ENCODE measurements at regions not wholly inside any gene's neighbourhood (a gene's known extent, or its start where the extent isn't known, plus 50 kb on each side); places are given as distances from the start of the nearest gene placed in this dataset.
"Not testable (repeated sequence)": the region's sequence is repeated elsewhere in the genome, so short reads cannot be mapped to it uniquely, and the experiment has no call there.

GRCh38 chr4:82301390-82301789, 72.4 kb downstream of the HNRNPD start:
- DNase-seq: not testable (repeated sequence)

DNA sequence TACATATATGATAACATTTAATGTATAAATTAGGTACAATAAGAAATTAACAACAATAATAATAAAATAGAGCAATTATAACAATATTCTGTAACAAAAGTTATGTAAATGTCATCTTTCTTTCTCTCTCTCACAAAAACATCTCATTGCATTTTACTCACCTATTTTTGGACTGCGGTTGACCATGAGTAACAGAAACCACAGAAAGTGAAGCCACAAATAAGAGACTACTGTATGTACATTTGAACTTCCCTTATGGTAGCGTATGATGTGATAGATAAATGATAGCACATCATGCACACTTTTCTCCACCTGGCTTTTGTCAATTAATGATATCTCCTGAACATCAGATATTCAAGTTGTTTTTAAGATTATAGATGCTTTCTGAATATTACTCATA, 80.5 kb downstream of the HNRNPD start:
- peak; percentile 52 for DNase-seq

GRCh38 chr4:82287720-82288119, 86.1 kb downstream of the HNRNPD start:
- DNase-seq: no peak

- peak; percentile 99 for DNase-seq
These were observed 88.7 kb downstream of the HNRNPD start for GRCh38 chr4:82284858-82285805.

- no peak for DNase-seq
These were observed 89.3 kb downstream of the HNRNPD start for GRCh38 chr4:82284475-82284857.

- DNase-seq: no peak
These were observed 90.9 kb downstream of the HNRNPD start for GRCh38 chr4:82282875-82283274.

DNA sequence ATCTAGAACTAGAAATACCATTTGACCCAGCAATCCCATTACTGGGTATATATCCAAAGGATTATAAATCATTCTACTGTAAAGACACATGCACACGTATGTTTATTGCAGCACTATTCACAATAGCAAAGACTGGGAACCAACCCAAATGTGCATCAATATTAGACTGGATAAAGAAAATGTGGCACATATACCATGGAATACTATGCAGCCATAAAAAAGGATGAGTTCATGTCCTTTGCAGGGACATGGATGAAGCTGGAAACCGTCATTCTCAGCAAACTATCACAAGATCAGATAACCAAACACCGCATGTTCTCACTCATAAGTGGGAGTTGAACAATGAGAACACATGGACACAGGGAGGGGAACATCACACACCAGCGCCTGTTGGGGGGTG, 94.2 kb downstream of the HNRNPD start:
- not testable (repeated sequence) for DNase-seq

DNA sequence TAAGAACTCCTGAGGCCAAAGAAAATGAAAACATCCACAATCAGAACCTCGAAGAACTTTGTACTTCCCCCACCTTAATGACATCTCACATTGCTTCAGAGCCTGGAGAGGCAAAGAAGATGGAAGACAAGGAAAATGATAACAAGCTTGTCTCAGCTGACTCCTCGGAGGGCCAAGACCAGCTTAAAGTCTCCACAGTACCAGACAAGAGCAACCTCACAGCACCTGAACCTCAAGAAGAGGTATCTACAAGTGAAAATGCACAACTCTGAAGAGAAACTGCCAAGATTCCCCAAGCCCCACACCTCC, 97.5 kb downstream of the HNRNPD start:
- DNase-seq: no peak

DNA sequence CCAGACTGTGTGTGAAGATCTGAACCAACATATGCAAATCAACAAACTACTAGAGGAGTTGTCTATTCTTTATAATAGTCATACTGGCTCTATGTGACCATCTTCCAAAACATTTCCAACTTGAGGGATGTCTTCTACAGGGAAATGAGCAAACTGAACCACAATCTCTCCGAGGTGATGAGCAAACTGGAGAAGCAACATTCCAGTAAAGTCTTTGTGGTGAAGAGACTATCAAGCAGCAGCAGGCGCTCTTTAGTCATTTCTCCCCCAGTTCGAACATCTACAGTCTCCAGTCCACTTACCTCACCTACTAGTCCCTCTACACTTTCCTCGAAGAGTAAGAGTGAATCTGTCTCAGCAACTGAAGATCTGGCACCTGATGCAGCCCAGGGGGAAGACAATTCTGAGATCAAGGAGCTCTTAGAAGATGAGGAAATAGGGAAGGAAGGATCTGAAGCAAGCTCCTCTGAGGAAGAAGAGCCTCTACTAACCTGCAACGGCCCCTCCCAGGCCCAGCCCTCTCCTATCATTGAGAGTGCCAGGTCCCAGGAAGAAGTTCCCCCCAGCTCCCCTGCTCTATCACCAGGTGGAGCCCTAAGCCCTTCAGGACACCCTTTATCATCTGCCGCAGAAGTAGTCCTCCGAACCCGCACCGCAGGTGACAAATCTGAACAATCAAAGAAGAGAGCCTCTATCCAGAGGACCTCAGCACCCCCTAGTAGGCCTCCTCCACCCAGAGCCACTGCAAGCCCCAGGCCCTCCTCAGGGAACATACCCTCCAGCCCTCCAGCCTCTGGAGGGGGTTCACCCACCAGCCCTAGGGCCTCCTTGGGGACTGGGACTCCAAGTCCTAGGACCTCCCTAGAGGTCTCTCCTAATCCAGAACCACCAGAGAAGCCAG, 98.1 kb downstream of the HNRNPD start:
- no peak for DNase-seq

- DNase-seq: not testable (repeated sequence)
These were observed 99.1 kb downstream of the HNRNPD start for GRCh38 chr4:82274700-82275099.

GRCh38 chr4:82272523-82272922, 101.3 kb downstream of the HNRNPD start:
- not testable (repeated sequence) for DNase-seq

DNA sequence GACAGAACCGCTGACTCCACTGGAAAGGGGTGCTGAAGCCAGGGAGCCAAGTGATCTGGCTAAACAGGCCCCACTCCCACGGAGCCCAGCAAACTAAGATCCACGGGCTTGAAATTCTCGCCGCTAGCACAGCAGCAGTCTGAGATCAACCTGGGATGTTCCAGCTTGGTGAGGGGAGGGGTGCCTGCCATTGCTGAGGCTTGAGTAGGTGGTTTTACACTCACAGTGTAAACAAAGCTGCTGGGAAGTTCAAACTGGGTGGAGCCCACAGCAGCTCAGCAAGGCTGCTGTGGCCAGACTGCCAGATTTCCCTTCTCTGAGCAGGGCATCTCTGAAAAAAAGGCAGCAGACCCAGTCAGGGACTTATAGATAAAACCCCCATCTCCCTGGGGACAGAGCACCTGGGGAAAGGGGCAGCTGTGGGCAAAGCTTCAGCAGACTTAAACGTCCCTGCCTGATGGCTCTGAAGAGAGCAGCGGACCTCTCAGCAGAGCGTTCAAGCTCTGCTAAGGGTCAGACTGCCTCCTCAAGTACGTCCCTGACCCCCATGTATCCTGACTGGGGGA, 101.8 kb downstream of the HNRNPD start:
- DNase-seq: not testable (repeated sequence)

- no peak for DNase-seq
These were observed 105.0 kb downstream of the HNRNPD start for GRCh38 chr4:82268826-82269193.

DNA sequence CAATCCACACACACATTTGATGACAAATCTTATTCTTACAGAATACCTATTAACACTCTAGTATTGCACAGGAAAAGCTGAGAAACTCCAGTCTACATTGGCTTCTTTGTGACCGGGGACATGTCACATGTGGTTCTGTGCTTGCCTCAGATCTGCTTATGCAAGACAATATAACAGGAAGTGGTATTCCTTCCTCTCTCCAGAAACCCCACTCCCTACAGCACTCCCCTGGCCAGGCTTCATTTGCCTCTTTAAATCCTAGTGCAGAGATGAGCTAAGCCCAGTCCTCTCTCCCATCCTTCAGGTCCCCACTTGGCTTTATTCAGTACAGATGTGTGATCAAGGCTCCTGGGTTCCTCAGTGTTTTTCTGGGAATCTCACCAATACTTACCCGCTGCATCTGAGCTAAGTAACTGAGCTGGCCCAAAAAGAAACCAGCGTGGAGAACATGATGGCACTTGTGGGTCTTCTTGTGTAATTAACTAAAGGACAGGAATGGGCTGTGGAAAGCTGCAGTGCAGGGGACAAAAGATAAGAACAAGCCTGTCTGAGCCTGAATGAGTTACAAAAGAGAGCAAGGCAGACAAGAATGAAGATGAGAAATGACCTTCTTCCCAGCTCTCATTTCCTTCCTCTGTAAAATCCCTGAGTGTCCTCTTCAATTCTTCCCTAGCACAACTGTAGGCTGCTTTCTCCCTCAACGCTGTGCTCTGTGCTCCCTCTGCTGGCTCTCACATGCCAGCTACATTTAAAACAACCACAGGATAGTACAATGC, 105.6 kb downstream of the HNRNPD start:
- peak; percentile 55 for DNase-seq

DNA sequence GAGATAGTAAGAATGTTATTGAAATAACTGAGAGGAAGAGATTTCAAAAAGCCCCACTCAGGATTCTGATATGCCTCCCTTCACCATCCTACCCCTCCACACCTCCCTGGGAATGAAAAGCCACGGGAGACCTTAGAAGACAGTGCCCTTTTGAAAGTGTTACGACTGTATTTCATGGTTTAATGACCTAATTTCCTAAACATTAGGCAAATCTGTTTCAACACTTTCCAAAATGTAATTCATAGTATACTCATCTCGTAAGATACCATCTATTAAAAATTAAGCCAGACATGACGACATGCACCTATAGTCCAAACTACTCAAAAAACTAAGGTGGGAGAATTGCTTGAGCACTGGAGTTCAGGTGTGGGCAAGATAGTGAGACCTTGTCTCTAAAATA, 106.3 kb downstream of the HNRNPD start:
- DNase-seq: no peak

- no peak for DNase-seq
These were observed 107.4 kb downstream of the HNRNPD start for GRCh38 chr4:82266345-82266744.

GRCh38 chr4:82261084-82261483, 112.7 kb downstream of the HNRNPD start:
- DNase-seq: no peak

DNA sequence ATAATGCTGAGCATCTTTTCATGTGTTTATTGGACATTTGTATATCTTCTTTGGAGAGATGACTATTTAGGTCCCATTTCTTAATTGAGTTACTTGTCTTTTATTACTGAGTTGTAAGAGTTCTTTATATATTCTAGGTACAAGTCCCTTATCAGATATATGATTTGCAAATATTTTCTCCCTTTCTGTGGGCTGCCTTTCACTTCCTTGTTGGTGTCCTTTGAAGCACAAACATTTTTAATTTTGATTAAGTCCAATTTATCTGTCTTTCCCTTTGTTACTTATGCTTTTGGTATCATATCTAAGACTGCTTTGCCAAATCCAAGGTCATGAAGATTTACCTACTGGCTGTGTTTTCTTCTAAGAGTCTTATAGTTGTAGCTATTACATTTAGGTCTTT, 113.2 kb downstream of the HNRNPD start:
- no peak for DNase-seq

DNA sequence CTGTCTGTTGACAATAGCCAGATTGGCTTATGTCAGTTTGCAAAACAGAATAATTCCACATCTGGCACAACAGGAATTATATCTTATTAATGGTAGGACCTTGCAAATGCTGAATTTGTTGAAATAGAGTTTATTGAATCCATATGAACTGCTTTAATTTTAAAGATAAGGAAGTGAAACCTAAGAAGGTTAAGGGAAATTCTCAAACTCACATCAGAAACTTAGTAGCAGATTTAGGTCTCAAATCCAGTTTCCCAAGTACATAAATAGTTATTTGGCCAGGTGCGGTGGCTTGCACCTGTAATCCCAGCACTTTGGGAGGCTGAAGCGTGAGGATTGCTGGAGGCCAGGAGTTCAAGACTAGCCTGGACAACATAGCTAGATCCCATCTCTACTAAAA, 117.1 kb downstream of the HNRNPD start:
- no peak for DNase-seq

- no peak for DNase-seq
These were observed 118.1 kb downstream of the HNRNPD start for GRCh38 chr4:82255657-82256056.

DNA sequence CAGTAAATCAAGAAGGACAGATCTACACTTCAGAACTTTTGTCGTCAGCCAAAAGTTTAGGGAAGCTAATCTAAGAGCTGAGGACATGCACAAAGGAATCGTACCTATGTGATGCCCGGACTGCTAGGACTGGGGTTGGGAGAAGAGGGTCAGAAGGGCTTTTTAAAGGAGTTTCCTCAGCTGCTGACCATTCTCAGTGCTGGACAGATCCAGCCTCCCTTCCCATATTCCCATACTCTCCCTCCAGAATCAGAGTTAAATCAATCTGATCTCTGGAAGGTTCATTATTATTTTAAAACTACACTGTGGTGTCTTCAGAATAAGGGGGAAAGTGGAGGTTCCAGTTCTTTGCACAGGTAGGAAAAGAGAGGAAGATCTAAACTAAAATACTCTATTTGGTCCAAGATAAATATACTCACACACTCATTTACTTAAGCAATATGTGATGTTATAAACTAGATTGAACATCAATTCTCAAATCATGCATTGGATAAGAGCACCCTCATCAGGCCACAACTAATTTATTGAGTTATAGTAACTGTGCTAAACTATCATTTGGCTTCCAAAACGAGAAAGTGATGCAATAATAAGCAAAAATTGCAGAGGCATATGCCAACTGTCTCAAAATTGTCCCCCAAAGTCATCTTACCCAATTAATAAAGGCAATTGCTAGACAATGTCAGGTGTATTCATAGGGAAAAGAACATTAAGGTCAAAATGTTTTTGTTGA, 124.7 kb downstream of the HNRNPD start:
- no peak for DNase-seq

DNA sequence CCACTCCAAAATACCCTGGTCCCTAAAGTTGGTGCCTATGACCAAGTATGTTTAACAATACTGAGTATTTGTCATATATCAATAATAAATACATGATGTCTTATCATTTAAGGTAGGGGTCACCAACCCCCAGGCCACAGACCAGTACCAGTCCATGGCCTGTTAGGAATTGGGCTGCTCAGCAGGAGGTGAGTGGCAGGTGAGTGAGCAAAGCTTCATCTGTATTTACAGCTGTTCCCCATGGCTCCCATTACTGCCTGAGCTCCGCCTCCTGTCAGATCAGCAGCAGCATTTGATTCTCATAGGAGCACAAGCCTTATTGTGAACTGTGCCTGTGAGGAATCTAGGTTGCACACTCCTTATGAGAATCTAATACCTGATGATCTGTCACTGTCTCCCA, 126.2 kb downstream of the HNRNPD start:
- DNase-seq: no peak

Data from CD4-positive, alpha-beta T cell treated with Interleukin-12 subunit alpha and Interleukin-12 subunit beta, for 1 hour (primary cell).